SK-N-SH treated with all-trans-retinoic acid at 6 μM for 48 hours (cell line): ENCODE measurements at regions not wholly inside any gene's neighbourhood (a gene's known extent, or its start where the extent isn't known, plus 50 kb on each side); places are given as distances from the start of the nearest gene placed in this dataset.

Source experiments
- ARNTL ChIP-seq: fragments of 450-650 bp; formaldehyde crosslinking; IDR thresholded peaks from 2 replicates; pipeline ENCODE4 v1.5.0; 2020; ENCODE audit warnings: low read depth, mild to moderate bottlenecking, moderate library complexity, borderline replicate concordance
- BACH2 ChIP-seq: fragments of 250-450 bp; sonication (Bioruptor Pico); IDR thresholded peaks from 2 replicates; pipeline ENCODE4 v1.9.0; 2021; ENCODE audit warnings: mild to moderate bottlenecking, borderline replicate concordance
- ESRRG ChIP-seq: fragments of 250-450 bp; sonication (Bioruptor Pico); IDR thresholded peaks from 2 replicates; pipeline ENCODE4 v1.6.1; 2021; ENCODE audit warnings: mild to moderate bottlenecking
- ISL1 ChIP-seq: fragments of 250-450 bp; sonication (Bioruptor Pico); IDR thresholded peaks from 2 replicates; pipeline ENCODE4 v2.1.2; 2022; ENCODE audit warnings: mild to moderate bottlenecking, moderate library complexity
- OSR1 ChIP-seq: fragments of 250-450 bp; sonication (Bioruptor Pico); IDR thresholded peaks from 2 replicates; pipeline ENCODE4 v1.8.0; 2022; ENCODE audit warnings: moderate library complexity, mild to moderate bottlenecking, inconsistent platforms
- PATZ1 ChIP-seq: fragments of 250-450 bp; sonication (Bioruptor Pico); IDR thresholded peaks from 2 replicates; pipeline ENCODE4 v1.8.0; 2020; ENCODE audit warnings: mild to moderate bottlenecking, moderate library complexity, borderline replicate concordance
- POU6F1 ChIP-seq: fragments of 250-450 bp; sonication (Bioruptor Pico); IDR thresholded peaks from 2 replicates; pipeline ENCODE4 v1.8.0; 2021; ENCODE audit warnings: low read depth, mild to moderate bottlenecking, moderate library complexity, borderline replicate concordance
- PPARA ChIP-seq: fragments of 250-450 bp; sonication (Bioruptor Pico); IDR thresholded peaks from 2 replicates; pipeline ENCODE4 v1.5.0; 2020; ENCODE audit warnings: mild to moderate bottlenecking, borderline replicate concordance
- RARB ChIP-seq: fragments of 250-450 bp; sonication (Bioruptor Pico); IDR thresholded peaks from 2 replicates; pipeline ENCODE4 v1.8.0; 2021; ENCODE audit warnings: mild to moderate bottlenecking, moderate library complexity
- TCF4 ChIP-seq: fragments of 250-450 bp; sonication (Bioruptor Pico); IDR thresholded peaks from 2 replicates; pipeline ENCODE4 v1.8.0; 2021; ENCODE audit warnings: mild to moderate bottlenecking, moderate library complexity, borderline replicate concordance
- TSHZ2 ChIP-seq: fragments of 250-450 bp; sonication (Bioruptor Pico); IDR thresholded peaks from 2 replicates; pipeline ENCODE4 v1.5.0; 2020; ENCODE audit warnings: mild to moderate bottlenecking, moderate library complexity
- ZFP3 ChIP-seq: fragments of 250-450 bp; sonication (Bioruptor Pico); IDR thresholded peaks from 2 replicates; pipeline ENCODE4 v1.5.0; 2020; ENCODE audit warnings: mild to moderate bottlenecking, moderate library complexity
- ZNF565 ChIP-seq: fragments of 450-650 bp; formaldehyde crosslinking; conservative IDR thresholded peaks from 2 replicates; pipeline ENCODE4 v1.5.0; 2020; ENCODE audit warnings: low read depth, mild to moderate bottlenecking, moderate library complexity
- ZNF70 ChIP-seq: fragments of 450-650 bp; formaldehyde crosslinking; IDR thresholded peaks from 2 replicates; pipeline ENCODE4 v1.5.0; 2020; ENCODE audit warnings: mild to moderate bottlenecking, moderate library complexity

GRCh38 chr7:67346876-67347275 lies 350.2 kb downstream of the TYW1 start:
- TF ChIP-seq PATZ1 (CRISPR knock-in tag): no peak
- no peak for TF ChIP-seq POU6F1 (CRISPR knock-in tag)
- no peak for TF ChIP-seq ZFP3 (CRISPR knock-in tag)
- TF ChIP-seq ISL1 (CRISPR knock-in tag): no peak
- TF ChIP-seq ZNF565 (CRISPR knock-in tag): no peak
- no peak for TF ChIP-seq ESRRG (CRISPR knock-in tag)
- TF ChIP-seq ARNTL (CRISPR knock-in tag): no peak
- no peak for TF ChIP-seq PPARA (CRISPR knock-in tag)
- no peak for TF ChIP-seq OSR1 (CRISPR knock-in tag)
- no peak for TF ChIP-seq TSHZ2
- TF ChIP-seq RARB (CRISPR knock-in tag): no peak
- no peak for TF ChIP-seq TCF4
- TF ChIP-seq ZNF70 (CRISPR knock-in tag): no peak
- TF ChIP-seq BACH2: no peak
